GM19328 (cell line): ENCODE measurements at regions not wholly inside any gene's neighbourhood (a gene's known extent, or its start where the extent isn't known, plus 50 kb on each side); places are given as distances from the start of the nearest gene placed in this dataset.

Experiments used
- ATAC-seq: cut with Tn5 transposase; IDR thresholded peaks from one replicate; pipeline ENCODE4 v1.9.1; 2021; ENCODE audit warnings: mild to moderate bottlenecking, moderate library complexity; ENCODE audit not compliant: unreplicated experiment

- no peak for ATAC-seq
These were observed 314.6 kb upstream of the STT3B start for GRCh38 chr3:31218082-31218481.

- ATAC-seq, result peak; percentile 47
These were observed 313.4 kb upstream of the STT3B start for GRCh38 chr3:31219131-31219843.

- ATAC-seq, result no peak
These were observed 312.3 kb upstream of the STT3B start for GRCh38 chr3:31220431-31220830.

GRCh38 chr3:31223278-31223677 lies 309.4 kb upstream of the STT3B start:
- ATAC-seq, result no peak

GRCh38 chr3:31224936-31225335 lies 307.8 kb upstream of the STT3B start:
- no peak for ATAC-seq

- no peak for ATAC-seq
These were observed 306.8 kb upstream of the STT3B start for GRCh38 chr3:31225923-31226322.

- no peak for ATAC-seq
These were observed 306.4 kb upstream of the STT3B start for GRCh38 chr3:31226346-31226745.

GRCh38 chr3:31227131-31227562 lies 305.6 kb upstream of the STT3B start:
- ATAC-seq, result no peak

- no peak for ATAC-seq
These were observed 302.1 kb upstream of the STT3B start for GRCh38 chr3:31230425-31231223.

GRCh38 chr3:31232055-31233025 lies 300.4 kb upstream of the STT3B start:
- ATAC-seq, result no peak

- no peak for ATAC-seq
These were observed 298.6 kb upstream of the STT3B start for GRCh38 chr3:31234145-31234544.

- no peak for ATAC-seq
These were observed 297.5 kb upstream of the STT3B start for GRCh38 chr3:31235062-31235700.

GRCh38 chr3:31237887-31238286 lies 294.8 kb upstream of the STT3B start:
- no peak for ATAC-seq

GRCh38 chr3:31240013-31240412 lies 292.7 kb upstream of the STT3B start:
- ATAC-seq, result no peak

GRCh38 chr3:31240466-31240865 lies 292.3 kb upstream of the STT3B start:
- no peak for ATAC-seq

GRCh38 chr3:31240874-31241273 lies 291.9 kb upstream of the STT3B start:
- no peak for ATAC-seq

GRCh38 chr3:31241533-31241932 lies 291.2 kb upstream of the STT3B start:
- ATAC-seq, result no peak

- peak; percentile 61 for ATAC-seq
These were observed 290.4 kb upstream of the STT3B start for GRCh38 chr3:31242026-31242960.
